ENCODE measurements at regions not wholly inside any gene's neighbourhood (a gene's known extent, or its start where the extent isn't known, plus 50 kb on each side); places are given as distances from the start of the nearest gene placed in this dataset.

DNA sequence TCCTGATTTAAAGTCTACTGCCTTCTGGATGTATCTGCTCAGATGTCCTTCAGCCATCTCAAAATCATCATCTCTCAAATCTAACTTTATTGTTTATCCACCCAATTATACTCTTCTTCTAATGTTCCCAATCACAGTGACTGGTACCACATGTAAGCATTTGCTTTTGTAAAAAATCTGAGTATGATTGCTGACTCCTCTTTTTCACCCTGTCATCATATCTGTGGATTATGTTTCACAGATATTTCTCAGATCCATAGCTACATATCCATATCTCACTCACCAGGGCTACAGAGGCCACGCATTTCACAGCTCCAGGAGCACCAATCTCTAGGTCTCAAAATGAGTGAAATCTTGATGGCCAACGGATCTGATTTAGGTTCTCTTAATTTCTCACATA lies 76.1 kb downstream of the DHRS2 start:
- TF ChIP-seq, protein P1, sequence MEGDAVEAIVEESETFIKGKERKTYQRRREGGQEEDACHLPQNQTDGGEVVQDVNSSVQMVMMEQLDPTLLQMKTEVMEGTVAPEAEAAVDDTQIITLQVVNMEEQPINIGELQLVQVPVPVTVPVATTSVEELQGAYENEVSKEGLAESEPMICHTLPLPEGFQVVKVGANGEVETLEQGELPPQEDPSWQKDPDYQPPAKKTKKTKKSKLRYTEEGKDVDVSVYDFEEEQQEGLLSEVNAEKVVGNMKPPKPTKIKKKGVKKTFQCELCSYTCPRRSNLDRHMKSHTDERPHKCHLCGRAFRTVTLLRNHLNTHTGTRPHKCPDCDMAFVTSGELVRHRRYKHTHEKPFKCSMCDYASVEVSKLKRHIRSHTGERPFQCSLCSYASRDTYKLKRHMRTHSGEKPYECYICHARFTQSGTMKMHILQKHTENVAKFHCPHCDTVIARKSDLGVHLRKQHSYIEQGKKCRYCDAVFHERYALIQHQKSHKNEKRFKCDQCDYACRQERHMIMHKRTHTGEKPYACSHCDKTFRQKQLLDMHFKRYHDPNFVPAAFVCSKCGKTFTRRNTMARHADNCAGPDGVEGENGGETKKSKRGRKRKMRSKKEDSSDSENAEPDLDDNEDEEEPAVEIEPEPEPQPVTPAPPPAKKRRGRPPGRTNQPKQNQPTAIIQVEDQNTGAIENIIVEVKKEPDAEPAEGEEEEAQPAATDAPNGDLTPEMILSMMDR (IDR thresholded peaks at IDR 0.05) = no peak
- no peak for TF ChIP-seq POLR2A (IDR thresholded peaks at IDR 0.05)
